ENCODE measurements at regions not wholly inside any gene's neighbourhood (a gene's known extent, or its start where the extent isn't known, plus 50 kb on each side); places are given as distances from the start of the nearest gene placed in this dataset.

DNA sequence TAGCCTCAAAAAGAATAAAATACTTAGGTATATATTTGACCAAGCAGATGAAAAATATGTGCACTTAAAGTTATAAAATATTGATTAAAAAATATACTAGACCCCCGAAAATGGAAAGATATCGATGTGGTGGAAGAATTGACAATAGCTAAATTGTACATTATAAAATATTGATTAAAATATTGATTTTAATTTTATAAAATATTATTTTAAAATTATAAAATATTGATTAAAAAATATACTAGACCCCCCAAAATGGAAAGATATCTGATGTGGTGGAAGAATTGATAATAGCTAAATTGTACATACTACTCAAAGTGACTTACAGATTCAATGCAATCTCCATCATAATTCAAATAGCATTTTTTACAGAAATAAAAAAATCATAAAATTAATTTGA lies 1540.9 kb upstream of the RAG2 start:
- Mint-ChIP-seq H3K4me3 (ENCODE audit: low read depth) (no peak overlapping the region), H3K36me3 (ENCODE audit: insufficient read depth) (no peaks in the 10 kb centered on the region), H3K27ac (no peak overlapping the region), H3K27me3 (no peaks in the 10 kb centered on the region), H3K9me3 (ENCODE audit: low read depth) (peaks cover 11% of the 10 kb centered on the region), H3K4me1 (ENCODE audit: low read depth) (no peaks in the 10 kb centered on the region)
- TF ChIP-seq, protein P1, sequence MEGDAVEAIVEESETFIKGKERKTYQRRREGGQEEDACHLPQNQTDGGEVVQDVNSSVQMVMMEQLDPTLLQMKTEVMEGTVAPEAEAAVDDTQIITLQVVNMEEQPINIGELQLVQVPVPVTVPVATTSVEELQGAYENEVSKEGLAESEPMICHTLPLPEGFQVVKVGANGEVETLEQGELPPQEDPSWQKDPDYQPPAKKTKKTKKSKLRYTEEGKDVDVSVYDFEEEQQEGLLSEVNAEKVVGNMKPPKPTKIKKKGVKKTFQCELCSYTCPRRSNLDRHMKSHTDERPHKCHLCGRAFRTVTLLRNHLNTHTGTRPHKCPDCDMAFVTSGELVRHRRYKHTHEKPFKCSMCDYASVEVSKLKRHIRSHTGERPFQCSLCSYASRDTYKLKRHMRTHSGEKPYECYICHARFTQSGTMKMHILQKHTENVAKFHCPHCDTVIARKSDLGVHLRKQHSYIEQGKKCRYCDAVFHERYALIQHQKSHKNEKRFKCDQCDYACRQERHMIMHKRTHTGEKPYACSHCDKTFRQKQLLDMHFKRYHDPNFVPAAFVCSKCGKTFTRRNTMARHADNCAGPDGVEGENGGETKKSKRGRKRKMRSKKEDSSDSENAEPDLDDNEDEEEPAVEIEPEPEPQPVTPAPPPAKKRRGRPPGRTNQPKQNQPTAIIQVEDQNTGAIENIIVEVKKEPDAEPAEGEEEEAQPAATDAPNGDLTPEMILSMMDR (IDR thresholded peaks at IDR 0.05; ENCODE audit: unreplicated experiment) = no peak
- no peak for DNase-seq (ENCODE audit: low spot score, unreplicated experiment)

DNA sequence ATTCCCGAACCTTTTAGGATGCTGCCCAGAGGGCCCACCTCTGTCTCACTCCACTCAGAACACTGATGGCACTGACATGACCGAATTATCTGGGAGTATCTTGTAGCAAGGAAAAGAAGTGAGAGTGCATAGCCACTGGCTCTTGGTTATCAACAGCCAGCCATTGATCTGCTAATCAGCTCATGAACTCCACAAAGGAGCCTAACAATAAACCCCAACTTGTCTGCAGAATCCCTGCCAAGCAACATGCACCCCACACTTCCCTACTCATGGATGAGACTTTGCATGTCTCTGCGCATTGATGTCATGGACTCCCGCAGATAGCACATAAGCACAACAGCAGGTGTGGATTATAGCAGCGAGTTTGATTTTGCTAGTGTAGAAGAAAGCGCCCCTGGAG lies 1538.9 kb upstream of the RAG2 start:
- peaks cover 11% of the 10 kb centered on the region for H3K9me3 Mint-ChIP-seq (ENCODE audit: low read depth)
- TF ChIP-seq, protein P1 (IDR thresholded peaks at IDR 0.05; ENCODE audit: unreplicated experiment) = no peak
- no peak overlapping the region for H3K27ac Mint-ChIP-seq
- no peaks in the 10 kb centered on the region for H3K4me1 Mint-ChIP-seq (ENCODE audit: low read depth)
- no peaks in the 10 kb centered on the region for H3K36me3 Mint-ChIP-seq (ENCODE audit: insufficient read depth)
- H3K4me3 Mint-ChIP-seq (ENCODE audit: low read depth) = no peak overlapping the region
- H3K27me3 Mint-ChIP-seq = peaks cover 13% of the 10 kb centered on the region
- DNase-seq (ENCODE audit: low spot score, unreplicated experiment) = no peak

DNA sequence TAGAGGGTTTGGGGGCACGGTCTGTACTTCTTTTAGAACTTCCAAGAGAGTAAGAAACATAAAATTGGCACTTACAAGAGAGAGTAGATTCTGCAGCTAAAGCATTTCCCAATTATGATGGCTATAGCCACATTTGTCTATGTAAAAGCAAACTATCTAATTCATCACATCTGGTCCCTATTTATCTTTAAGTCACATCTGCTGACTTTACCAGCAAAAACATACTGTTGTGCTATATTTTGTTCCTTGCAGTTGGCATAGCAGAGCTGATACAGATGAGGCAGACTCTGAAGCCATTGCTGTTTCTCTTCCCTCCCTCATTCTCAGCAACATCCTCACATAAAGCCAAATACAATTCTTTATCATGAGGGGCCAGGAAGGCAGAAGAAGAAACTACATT lies 1533.5 kb upstream of the RAG2 start:
- no peak overlapping the region for H3K27ac Mint-ChIP-seq
- no peaks in the 10 kb centered on the region for H3K36me3 Mint-ChIP-seq (ENCODE audit: insufficient read depth)
- peaks cover 5% of the 10 kb centered on the region for H3K4me1 Mint-ChIP-seq (ENCODE audit: low read depth)
- no peak for DNase-seq (ENCODE audit: low spot score, unreplicated experiment)
- peaks cover 35% of the 10 kb centered on the region for H3K27me3 Mint-ChIP-seq
- TF ChIP-seq, protein P1 (IDR thresholded peaks at IDR 0.05; ENCODE audit: unreplicated experiment) = no peak
- H3K9me3 Mint-ChIP-seq (ENCODE audit: low read depth) = no peaks in the 10 kb centered on the region
- H3K4me3 Mint-ChIP-seq (ENCODE audit: low read depth) = no peak overlapping the region

DNA sequence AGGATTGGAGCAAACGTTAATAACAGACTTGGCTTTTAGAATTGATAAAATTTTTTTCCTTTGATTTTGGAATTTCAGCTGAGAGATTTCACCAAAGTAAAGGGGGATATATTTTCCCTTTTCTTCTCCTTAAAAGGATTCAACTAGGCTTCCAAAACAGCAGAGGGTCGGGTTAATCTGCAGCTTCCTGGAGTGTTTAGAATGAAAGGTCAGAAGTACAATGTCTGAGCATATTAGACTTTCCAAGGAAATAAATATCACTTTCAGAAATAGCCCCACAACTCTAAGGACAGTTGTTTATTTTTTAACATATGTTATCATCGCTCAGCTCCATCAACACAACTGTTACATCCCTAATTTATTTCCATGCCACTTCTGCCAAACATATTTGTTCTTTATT lies 1532.9 kb upstream of the RAG2 start:
- peaks cover 5% of the 10 kb centered on the region for H3K4me1 Mint-ChIP-seq (ENCODE audit: low read depth)
- H3K9me3 Mint-ChIP-seq (ENCODE audit: low read depth) = no peaks in the 10 kb centered on the region
- TF ChIP-seq, protein P1 (IDR thresholded peaks at IDR 0.05; ENCODE audit: unreplicated experiment) = no peak
- H3K27ac Mint-ChIP-seq = no peak overlapping the region
- peaks cover 40% of the 10 kb centered on the region for H3K27me3 Mint-ChIP-seq
- no peak for DNase-seq (ENCODE audit: low spot score, unreplicated experiment)
- no peaks in the 10 kb centered on the region for H3K36me3 Mint-ChIP-seq (ENCODE audit: insufficient read depth)
- H3K4me3 Mint-ChIP-seq (ENCODE audit: low read depth) = no peak overlapping the region

DNA sequence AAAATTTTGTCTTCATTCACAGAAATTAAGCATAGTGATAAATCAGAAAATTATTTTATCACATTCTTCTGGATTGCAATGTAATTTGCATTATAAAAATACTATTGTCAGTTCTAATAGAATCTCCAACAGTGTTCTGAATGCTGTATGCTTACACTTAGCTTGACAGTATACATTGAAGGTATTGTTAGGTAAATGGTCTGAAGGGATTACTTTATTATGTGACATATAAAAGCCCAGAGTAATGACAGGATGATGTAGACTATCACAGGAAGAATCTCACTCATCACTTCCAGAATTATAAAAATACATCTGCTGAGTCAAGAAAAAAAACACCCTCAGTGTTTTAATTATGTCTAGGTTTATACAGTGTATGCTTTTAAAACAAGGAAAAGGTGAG lies 1532.5 kb upstream of the RAG2 start:
- H3K36me3 Mint-ChIP-seq (ENCODE audit: insufficient read depth) = no peaks in the 10 kb centered on the region
- DNase-seq (ENCODE audit: low spot score, unreplicated experiment) = no peak
- H3K27me3 Mint-ChIP-seq = peaks cover 41% of the 10 kb centered on the region
- H3K9me3 Mint-ChIP-seq (ENCODE audit: low read depth) = no peaks in the 10 kb centered on the region
- no peak overlapping the region for H3K27ac Mint-ChIP-seq
- no peak overlapping the region for H3K4me3 Mint-ChIP-seq (ENCODE audit: low read depth)
- peaks cover 5% of the 10 kb centered on the region for H3K4me1 Mint-ChIP-seq (ENCODE audit: low read depth)
- TF ChIP-seq, protein P1 (IDR thresholded peaks at IDR 0.05; ENCODE audit: unreplicated experiment) = no peak
